Activated B cell treated with CpG ODN at 0.5 μM for 24 hours (primary cell): ENCODE measurements at regions not wholly inside any gene's neighbourhood (a gene's known extent, or its start where the extent isn't known, plus 50 kb on each side); places are given as distances from the start of the nearest gene placed in this dataset.
"Not testable (repeated sequence)": the region's sequence is repeated elsewhere in the genome, so short reads cannot be mapped to it uniquely, and the experiment has no call there.

Experiments used
- ATAC-seq: fragments of 200-7000 bp; cut with Tn5 transposase; one replicate; pipeline ENCODE4 v1.10.0; 2021; ENCODE audit warnings: low read depth, mild to moderate bottlenecking, moderate library complexity
- CTCF ChIA-PET: fragments of 350-600 bp; sonication (Branson Sonifier 250); formaldehyde crosslinking; loops from one replicate; lab custom pipeline; 2021; ENCODE audit warnings: antibody characterized with exemption; lab: Charles Lee
- POLR2A ChIA-PET: fragments of 350-600 bp; sonication (Branson Sonifier 250); formaldehyde crosslinking; loops from one replicate; lab custom pipeline; 2021; ENCODE audit warnings: antibody characterized with exemption; lab: Charles Lee
- DNase-seq: peaks from one replicate; pipeline ENCODE4 v3.0.0; 2022
- H3K27ac Mint-ChIP-seq: one replicate; pipeline ENCODE4 v1.8.0; 2020; ENCODE audit warnings: mixed read lengths
- H3K27me3 Mint-ChIP-seq: one replicate; pipeline ENCODE4 v1.8.0; 2021; ENCODE audit warnings: mixed read lengths
- H3K36me3 Mint-ChIP-seq: one replicate; pipeline ENCODE4 v1.8.0; 2021; ENCODE audit warnings: low read depth, mixed read lengths
- H3K4me1 Mint-ChIP-seq: one replicate; pipeline ENCODE4 v1.8.0; 2021; ENCODE audit warnings: mixed read lengths
- H3K4me3 Mint-ChIP-seq: one replicate; pipeline ENCODE4 v1.8.0; 2020; ENCODE audit warnings: mild to moderate bottlenecking, mixed read lengths
- H3K9me3 Mint-ChIP-seq: one replicate; pipeline ENCODE4 v1.8.0; 2020; ENCODE audit warnings: mixed read lengths
- intact Hi-C: fragments of 100-400 bp; cut with micrococcal nuclease; formaldehyde crosslinking; loops from one replicate; pipeline ENCODE4 v1.15.1; 2024
- TF ChIP-seq, protein P1 (sequence below): fragments of 200-600 bp; IDR thresholded peaks from one replicate; pipeline ENCODE4 v1.8.0; 2022; ENCODE audit warnings: antibody characterized with exemption, mild to moderate bottlenecking

DNA sequence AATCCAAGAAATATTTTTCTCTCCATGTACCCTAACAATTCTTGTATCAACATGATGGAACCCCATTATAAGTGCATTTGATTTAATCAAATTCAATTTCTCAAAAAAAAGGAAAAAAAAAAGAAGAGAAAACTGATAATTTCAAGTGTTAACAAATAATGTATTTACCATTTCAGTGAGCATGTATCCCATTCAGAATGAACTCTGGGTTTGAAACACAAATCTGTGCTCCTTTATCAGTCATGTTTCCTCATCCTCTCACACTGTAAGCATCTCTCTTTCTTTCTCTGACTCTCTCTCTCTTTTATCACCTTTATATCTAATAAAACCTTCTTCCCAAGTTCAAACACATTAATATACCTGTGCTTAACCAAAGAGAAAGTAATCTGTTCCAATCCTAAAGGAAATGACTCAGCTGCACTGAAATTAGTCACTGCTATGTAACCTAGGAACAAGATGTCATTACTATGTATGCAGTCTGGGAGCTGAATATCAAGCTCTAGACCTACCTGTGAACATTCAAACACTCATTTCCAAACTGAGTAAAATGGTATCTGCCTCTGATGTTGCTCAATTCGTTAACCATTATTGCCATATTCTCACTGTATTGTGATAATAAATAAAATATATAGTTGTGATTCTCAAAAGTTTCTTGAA, 135.0 kb upstream of the LRIG3 start:
- intact Hi-C loops: no loop called here
- DNase-seq (no peak), ATAC-seq (no peak)
- no peaks in the 10 kb centered on the region for H3K9me3 Mint-ChIP-seq
- no peaks in the 10 kb centered on the region for H3K36me3 Mint-ChIP-seq
- POLR2A ChIA-PET: no interaction called here
- TF ChIP-seq, protein P1, sequence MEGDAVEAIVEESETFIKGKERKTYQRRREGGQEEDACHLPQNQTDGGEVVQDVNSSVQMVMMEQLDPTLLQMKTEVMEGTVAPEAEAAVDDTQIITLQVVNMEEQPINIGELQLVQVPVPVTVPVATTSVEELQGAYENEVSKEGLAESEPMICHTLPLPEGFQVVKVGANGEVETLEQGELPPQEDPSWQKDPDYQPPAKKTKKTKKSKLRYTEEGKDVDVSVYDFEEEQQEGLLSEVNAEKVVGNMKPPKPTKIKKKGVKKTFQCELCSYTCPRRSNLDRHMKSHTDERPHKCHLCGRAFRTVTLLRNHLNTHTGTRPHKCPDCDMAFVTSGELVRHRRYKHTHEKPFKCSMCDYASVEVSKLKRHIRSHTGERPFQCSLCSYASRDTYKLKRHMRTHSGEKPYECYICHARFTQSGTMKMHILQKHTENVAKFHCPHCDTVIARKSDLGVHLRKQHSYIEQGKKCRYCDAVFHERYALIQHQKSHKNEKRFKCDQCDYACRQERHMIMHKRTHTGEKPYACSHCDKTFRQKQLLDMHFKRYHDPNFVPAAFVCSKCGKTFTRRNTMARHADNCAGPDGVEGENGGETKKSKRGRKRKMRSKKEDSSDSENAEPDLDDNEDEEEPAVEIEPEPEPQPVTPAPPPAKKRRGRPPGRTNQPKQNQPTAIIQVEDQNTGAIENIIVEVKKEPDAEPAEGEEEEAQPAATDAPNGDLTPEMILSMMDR: no peak
- CTCF ChIA-PET: no interaction called here
- no peak overlapping the region for H3K27ac Mint-ChIP-seq
- no peaks in the 10 kb centered on the region for H3K4me1 Mint-ChIP-seq
- no peaks in the 10 kb centered on the region for H3K27me3 Mint-ChIP-seq
- H3K4me3 Mint-ChIP-seq: no peak overlapping the region

DNA sequence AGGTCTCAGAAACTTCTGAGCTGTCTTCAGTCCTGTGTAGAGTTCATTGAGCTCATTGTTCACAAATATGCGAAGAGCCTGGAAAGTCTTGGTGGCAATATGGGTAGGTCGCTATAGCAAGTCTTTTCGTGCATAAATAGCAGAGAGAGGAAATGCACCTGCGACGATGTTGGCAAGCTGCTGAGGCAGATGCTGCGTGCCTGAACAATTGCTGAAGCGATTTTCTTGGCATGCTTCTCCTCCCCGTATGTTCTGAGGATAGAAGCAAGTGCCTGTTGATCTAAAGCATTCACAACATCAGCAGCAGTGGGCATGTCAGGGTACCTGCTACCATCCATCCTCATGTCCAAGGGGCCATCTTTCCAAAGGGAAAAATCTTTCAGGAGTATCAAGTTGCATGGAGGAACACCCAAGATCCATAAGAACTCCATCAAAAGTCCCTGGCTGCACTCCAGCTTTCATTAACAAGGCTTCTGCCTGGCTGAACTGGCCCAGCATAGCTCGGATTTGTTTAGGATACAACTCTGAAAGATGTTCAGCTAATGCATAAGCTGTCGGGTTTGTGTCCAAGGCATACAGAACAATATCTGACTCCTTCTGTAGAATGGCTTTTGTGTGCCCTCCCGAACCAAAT, 133.1 kb upstream of the LRIG3 start:
- POLR2A ChIA-PET, H3K27me3 Mint-ChIP-seq, H3K4me1 Mint-ChIP-seq, CTCF ChIA-PET, H3K9me3 Mint-ChIP-seq, ATAC-seq, H3K4me3 Mint-ChIP-seq, H3K27ac Mint-ChIP-seq, H3K36me3 Mint-ChIP-seq, intact Hi-C loops, DNase-seq: not testable (repeated sequence)

DNA sequence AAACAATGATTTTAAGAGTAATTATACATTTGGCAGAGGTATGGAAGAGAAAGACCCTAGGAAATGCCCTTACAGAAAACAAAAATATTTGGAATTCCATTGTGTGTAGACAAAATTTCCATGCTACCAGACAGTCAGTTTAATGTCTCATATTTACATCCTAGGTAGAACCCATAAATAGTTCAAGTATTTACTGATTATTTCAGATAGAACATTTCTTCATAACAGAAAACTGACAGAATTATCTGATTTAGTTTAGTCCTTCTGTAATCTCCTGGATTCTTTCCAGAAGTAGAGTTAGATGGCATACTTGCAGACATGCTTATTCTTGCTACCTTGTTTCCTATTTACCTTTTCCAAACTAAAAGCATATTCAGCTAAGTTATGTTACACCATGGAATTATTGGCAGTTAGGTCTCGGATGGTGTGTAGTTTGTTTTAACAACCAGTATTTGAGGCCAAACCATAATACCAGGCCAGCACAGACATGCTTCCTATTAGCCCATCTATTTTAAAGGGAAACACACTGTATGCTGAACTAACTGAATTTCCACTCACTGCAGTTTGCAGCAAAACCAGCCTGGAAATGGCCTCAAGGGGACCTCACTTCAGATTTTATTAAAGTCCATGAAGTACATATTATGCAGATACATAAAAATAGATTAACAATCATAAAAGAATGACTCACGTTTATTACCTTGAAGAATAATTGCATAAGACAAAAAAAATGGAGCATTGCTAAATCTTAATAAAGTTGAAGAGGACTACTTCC, 126.6 kb upstream of the LRIG3 start:
- no peak for ATAC-seq
- no peak overlapping the region for H3K27ac Mint-ChIP-seq
- ChIA-PET CTCF (no interaction called here), POLR2A (no interaction called here)
- H3K4me1 Mint-ChIP-seq: no peaks in the 10 kb centered on the region
- H3K4me3 Mint-ChIP-seq: no peak overlapping the region
- H3K27me3 Mint-ChIP-seq: no peaks in the 10 kb centered on the region
- TF ChIP-seq, protein P1: no peak
- H3K36me3 Mint-ChIP-seq: no peaks in the 10 kb centered on the region
- no peak for DNase-seq
- no peaks in the 10 kb centered on the region for H3K9me3 Mint-ChIP-seq
- intact Hi-C loops: no loop called here

DNA sequence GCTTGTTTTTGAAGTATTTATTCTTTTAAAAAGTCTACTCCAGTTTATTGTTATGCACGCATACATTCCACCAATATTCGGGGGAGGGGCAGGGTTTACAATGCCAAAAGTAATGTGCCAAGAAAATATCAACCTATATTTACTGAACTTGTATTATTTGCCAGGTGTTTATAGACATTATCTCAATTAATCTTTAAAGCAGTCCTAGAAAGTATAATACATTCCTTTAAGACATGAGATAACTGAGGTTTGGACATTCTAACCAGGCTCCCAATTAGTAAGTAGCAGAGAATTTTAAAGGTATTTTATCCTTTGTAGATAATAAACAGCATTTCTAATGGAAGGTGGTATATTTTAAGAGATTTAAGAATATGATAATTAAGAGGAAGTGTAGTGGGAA, 124.5 kb upstream of the LRIG3 start:
- ChIA-PET POLR2A (no interaction called here), CTCF (no interaction called here)
- DNase-seq: no peak
- Mint-ChIP-seq H3K4me3 (no peak overlapping the region), H3K9me3 (no peaks in the 10 kb centered on the region), H3K27me3 (no peaks in the 10 kb centered on the region), H3K27ac (no peak overlapping the region), H3K36me3 (no peaks in the 10 kb centered on the region), H3K4me1 (no peaks in the 10 kb centered on the region)
- TF ChIP-seq, protein P1: no peak
- intact Hi-C loops: no loop called here
- no peak for ATAC-seq

DNA sequence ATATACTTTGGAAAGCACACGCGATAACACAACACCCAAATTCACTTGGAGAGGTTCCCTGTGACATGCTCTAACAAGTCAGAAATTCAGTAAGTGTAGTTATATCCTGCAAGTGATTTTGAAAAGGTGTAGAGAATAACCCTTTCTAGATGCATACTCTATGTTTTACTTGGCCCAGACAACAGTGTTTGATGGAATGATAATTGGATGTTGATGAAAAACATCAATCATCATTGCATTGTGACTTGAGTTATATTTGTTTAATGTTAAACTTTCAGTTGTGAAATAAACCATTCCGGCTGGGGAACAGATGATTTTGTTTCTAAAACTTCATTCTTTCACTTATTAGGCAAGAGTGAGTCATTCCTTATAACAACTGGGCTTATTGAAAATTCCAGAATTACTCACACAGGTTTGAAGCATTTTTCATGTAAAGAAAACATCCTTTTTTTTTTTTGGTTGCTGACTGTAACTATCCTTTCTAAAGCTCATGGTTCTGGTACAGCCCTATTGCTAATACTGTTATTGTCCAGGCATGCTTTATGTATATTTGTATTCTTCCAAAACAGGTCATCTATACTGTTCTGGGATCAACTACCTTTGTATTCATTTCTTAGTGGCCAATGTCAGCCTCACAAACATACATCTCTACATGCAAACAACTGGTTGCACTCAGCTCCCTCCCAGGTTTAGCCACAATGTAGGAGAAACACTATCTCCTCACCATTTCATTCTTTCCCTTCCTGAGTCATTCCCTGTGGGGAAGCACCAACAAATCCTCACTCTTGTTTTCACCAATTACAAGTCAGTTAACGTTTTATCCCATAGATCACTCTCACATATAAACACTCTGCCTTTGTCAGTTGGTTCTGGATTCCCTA, 121.2 kb upstream of the LRIG3 start:
- Mint-ChIP-seq H3K36me3 (no peaks in the 10 kb centered on the region), H3K27me3 (no peaks in the 10 kb centered on the region), H3K4me1 (no peaks in the 10 kb centered on the region), H3K27ac (no peak overlapping the region), H3K9me3 (no peaks in the 10 kb centered on the region), H3K4me3 (no peak overlapping the region)
- ATAC-seq (no peak), DNase-seq (no peak)
- intact Hi-C loops: no loop called here
- POLR2A ChIA-PET: no interaction called here
- CTCF ChIA-PET: no interaction called here
- TF ChIP-seq, protein P1: no peak
